GM12891 (cell line): ENCODE measurements at regions not wholly inside any gene's neighbourhood (a gene's known extent, or its start where the extent isn't known, plus 50 kb on each side); places are given as distances from the start of the nearest gene placed in this dataset.

ENCODE experiments used
- POLR2A ChIP-seq: IDR thresholded peaks from 2 replicates; pipeline ENCODE4 v1.6.1; 2011; ENCODE audit warnings: low read depth, low read length, control low read depth
- TAF1 ChIP-seq: IDR thresholded peaks from 2 replicates; pipeline ENCODE4 v1.6.1; 2011; ENCODE audit warnings: low read depth, low read length, control low read depth

- TF ChIP-seq POLR2A (no peak), TAF1 (no peak)
Measured at GRCh38 chr6:145034664-145035063, 700.7 kb downstream of the EPM2A start.
